ENCODE measurements at regions not wholly inside any gene's neighbourhood (a gene's known extent, or its start where the extent isn't known, plus 50 kb on each side); places are given as distances from the start of the nearest gene placed in this dataset.

DNA sequence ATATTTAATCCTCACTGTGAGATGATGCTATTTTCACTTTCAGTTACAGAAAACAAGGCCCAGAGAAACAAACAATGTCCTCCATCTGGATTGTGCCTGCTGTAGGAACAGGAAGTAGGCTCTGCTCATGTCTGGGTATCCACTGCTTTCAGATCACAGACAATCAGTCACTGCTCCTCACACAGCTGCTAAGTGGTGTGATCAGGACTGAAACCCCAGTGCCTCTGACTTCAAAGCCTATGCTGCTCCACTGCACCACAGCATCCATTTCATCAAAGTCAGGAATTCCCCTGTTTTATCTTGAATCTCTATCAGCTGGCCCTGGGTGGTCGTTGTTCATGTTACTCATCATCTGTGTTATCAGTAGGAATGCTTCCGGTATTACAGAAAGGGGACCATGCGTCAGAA, 303.8 kb upstream of the TRIB2 start:
- DNase-seq (ENCODE audit: low spot score): peak; percentile 85

DNA sequence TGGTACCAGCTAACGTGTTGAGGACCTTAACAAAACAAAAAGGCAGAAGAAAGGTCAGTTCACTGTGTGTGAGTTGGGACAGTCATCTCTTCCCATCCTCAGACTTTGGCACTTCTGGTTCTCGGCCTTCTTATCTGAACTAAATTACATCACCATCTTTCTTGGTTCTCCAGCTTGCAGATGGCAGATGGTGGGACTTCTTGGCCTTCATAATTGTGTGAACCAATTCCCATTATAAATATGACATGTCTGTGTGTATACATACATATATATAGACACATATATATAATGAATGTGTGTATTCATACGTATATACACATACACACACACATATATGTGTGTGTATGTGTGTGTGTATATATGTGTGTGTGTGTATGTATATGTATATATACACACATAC, 301.2 kb upstream of the TRIB2 start:
- no peak for DNase-seq (ENCODE audit: low spot score)

DNA sequence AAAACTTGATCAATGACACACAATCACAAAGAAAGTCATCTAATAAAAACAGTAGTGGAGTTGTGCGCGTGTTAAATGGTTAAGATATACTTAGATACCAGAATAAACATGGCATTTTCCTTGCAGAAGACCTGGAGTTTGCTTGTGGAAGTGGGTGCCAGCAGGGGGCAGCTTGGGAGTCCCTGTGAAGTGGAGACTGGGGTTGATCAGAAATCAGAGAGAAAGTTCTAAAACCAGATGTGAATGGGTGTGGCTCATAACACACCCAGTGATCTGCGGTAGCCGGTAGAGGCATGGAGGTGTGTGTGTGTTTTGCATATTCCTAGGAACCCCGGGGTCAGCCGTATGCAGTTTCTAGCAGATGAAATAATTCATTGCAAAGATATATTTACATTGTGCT, 300.1 kb upstream of the TRIB2 start:
- DNase-seq (ENCODE audit: low spot score): no peak

DNA sequence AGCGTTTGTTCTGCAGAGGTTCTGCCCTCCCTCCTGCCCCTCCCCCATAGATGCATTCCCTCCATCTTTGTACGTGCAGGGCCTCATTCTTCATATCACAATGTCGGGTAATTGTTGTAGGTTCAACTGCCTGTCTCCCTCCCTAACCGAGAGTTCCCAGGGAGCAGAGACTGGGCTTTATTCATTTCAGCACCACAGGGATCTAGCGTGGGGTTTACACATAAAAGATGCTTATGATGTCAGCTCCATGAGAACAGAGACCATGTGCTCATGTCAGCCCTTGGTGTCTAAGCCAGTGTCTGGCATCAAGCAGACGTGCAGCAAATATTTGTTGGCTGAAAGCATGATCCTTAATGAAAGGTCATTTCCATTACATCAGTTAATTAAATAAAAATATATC, 298.9 kb upstream of the TRIB2 start:
- DNase-seq (ENCODE audit: low spot score): no peak

DNA sequence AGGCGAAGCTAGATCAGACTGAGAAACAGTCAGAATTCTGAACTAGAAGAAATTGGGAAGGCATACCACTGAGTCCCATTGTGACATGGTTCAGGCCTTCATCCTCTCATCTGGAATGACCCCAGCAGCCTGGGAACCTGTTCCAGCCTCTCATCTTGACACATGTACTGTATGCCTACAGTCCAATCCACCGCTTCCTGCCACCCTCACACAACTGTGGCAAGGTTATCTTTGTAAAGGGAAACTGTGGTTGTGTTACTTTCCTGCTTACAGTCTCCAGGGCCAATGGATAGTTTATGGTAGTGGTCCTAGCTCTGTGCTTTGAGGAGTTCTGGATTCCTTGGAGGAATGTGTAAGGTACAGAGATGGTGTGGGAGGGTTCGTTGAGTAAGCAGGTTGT, 296.9 kb upstream of the TRIB2 start:
- DNase-seq (ENCODE audit: low spot score): no peak

DNA sequence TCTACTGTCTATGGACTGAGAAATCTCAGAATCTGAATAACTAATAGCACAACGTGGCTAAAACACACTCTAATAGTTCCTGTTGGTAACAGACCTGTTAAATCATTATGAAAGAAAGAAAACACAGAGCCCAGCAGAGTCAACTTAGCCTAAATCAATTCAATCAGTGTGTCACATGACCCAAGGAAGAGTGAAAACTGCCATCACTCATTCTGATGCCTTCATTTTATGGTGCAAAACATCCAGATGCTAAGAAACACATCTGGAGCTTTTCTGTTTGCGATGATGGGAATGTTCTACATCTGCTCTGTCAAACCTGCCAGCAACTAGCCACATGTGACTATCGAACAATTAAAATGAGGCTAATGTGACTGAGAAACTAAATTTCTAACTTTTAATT, 295.7 kb upstream of the TRIB2 start:
- no peak for DNase-seq (ENCODE audit: low spot score)

DNA sequence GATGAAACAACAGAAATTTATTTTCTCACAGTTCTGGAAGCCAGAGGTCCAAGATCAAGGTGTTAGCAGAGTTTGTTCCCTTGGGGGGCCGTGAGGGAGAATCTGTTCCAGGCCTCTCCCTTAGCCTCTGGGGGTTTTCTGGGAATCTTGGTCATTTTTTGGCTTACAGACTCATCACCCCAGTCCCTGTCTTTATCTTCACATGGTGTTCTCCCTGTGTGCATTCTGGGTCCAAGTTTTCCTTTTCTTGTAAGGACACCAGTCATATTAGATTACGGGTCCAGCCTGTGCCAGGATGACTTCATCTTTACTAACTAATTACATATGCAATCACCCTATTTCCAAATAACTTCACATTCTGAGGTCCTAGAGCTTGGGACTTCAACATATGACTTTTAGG, 292.5 kb upstream of the TRIB2 start:
- DNase-seq (ENCODE audit: low spot score): no peak

DNA sequence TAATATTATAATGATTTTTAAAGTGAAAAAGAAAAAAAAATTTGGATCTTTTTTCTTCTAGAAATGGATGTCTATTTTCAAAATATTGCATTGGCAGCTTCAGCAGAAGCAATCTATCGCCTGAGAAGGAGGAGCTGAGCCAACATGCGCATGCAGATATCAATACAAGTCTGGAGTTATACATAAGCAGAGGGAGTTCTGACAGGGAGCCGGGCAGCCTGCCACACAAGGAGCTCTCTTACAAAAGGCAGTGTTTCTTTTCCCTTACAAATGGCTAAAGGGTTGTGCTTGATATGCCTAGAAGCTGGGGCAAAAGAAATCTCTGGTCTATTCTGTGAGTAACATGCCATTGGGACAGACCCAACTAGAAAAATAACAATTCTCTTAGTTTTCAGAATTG, 291.9 kb upstream of the TRIB2 start:
- DNase-seq (ENCODE audit: low spot score): no peak

DNA sequence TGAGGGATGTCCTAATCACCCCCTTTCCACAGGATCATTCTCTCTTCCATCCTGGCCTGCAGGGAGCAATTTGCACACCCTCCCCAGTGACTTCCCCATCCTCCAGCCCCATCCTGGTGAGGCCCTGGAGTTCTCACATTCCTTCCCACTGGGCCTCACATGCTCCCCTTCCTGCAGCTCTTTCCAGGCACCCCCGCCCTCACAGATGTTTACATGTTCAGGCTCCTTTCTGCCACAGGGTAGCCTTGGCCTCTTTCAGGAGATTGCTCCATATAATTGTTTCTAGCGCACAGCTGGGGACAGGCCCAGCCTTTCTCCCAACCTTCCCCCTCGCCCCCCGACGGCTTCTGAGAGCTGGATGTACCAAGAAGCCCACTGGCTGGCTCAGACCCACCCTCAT, 288.4 kb upstream of the TRIB2 start:
- no peak for DNase-seq (ENCODE audit: low spot score)

DNA sequence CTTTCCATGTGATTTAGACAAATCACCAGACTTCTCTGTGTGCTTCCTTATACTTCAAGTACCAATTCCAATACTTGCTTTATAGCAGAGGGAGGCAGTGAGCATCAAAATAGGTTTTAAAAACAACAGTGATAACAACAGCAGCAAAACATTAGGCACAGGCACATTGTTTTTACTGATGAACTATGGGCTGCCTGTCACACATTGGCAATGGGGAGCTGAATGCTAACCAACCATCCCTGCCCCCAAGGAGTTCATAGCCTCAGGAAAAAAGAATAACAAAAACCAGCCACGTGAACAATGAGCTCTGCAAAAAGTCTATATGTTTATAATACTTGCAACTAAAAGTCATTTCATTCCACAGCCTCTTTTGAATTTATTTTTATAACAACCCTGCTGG, 287.9 kb upstream of the TRIB2 start:
- DNase-seq (ENCODE audit: low spot score): no peak

DNA sequence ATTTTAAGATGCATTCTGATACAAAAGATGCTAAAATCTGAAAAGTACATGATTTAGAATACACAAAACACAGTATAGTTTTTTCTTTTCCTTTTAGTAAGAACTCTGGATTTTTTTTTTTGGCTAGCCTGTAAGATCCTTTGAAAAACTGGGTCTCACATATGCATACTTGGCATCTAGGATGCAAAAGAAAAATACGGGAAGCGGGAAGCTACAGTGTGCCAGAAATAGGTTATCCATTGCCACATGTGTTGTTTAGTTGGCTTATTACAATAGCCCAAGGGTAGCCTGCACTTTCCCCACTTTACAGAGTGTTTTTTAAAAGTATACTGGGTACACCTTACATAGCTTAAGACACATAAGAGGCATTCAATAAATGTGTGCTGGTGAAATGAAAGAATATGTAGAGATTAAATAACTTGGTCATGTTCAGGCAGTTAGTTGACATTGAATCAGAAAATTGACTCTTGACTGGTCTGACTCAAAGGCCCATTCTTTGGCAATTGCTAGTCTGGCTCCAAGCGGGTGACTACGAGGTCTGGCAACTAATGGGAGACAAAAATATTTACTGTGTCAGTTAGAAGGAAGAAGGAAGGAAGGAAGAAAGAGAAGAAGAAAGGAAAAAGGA, 286.8 kb upstream of the TRIB2 start:
- no peak for DNase-seq (ENCODE audit: low spot score)

DNA sequence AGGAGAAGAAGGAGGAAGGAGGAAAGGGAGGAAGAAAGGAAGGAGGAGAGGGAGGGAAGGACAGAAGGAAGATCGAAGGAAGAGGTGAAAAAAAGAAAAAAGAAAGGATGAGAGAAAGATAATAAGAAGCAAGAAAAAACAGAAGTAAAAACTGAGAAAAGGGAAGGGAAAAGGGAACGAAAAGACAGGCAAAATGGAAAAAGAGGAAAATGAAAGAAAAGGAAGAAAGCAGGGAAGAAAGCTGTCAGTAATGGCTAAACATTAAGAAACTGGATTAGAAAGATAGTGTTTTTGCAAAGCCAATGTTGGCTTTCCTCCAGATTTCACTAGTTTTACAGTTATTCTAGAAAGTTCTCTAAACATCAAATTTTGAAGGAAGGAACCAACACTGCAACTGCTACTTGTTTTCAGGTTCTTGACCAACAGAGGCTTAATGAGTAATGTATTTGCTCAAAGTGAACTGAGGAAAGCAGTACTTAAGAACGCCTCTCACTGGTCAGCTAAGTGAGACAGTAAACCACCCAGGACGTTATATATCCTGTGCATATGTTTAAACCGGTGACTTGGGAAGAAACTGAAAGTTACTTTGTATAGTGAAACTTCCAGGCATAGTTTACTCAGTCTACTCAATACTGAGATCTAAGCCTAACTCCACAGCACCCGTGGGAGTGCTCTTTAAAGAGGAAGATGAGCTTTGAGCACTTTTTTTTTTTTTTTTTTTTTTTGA, 286.2 kb upstream of the TRIB2 start:
- no peak for DNase-seq (ENCODE audit: low spot score)

DNA sequence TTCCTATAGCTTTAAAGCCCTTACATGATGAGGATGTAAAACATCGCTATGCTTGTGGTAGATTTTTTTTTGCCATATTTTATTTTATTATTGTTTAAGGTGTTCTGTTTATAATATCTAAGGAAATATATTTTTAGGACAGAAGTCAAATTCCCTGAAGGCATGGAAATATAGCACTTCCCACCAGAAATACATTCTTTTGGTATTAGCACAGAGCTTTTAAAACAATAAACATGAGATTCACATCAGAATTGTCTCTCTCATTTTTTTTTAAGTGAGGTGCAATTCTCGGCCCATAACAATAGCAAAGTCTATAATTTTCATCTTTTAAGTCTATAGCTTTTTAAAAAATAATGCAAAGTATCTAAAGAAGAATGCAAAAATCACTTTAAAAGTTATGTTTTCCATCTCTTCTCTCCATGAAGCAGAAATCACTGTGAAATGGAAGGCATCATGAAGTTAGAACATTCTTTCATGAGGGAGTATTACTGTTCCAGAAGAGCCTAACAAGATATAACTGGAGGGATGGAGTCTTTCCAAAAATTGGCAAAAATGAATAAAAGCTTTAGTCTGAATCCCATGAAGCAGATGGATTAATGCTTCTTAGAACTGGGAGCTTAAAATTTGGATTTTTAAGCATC, 283.6 kb upstream of the TRIB2 start:
- DNase-seq (ENCODE audit: low spot score): no peak

DNA sequence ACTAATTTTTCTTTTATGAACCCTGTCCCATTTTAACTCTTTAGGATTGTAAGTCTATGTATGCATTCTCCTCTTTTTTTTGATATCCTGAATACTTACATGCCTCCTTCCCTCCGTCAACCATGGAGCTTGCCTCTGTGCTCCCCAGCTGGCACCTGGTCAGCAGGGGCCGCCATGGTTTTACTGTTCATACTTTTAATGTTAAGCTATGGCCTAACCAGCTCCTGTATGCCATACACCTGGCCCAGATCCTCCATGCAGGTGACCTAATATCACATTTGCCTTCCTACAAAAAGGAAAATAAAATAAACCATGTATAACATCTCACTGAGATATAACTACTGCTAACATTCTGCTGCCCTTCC, 283.1 kb upstream of the TRIB2 start:
- no peak for DNase-seq (ENCODE audit: low spot score)

DNA sequence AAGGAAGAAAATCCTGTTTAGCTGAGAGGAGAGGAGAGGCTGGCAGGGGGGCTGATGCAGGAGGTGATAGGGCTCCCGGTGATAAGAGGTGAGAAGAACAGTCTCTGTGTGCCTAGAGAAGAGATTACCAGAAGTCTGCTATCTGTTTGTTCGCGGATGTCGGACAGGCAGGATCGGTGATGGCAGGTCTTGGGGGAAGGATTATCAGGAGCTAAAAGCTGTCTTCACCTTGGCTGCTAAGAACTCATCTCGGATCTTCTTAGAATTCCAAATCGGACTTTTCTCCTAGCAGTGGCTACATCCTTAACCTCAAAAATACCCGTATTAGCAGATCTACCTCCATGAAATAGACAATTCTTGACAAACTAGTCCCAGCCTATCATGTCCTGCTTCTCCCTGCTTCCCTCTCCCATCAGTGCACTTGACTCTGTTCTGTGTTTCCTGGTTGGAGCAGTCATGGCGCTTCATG, 282.1 kb upstream of the TRIB2 start:
- no peak for DNase-seq (ENCODE audit: low spot score)

DNA sequence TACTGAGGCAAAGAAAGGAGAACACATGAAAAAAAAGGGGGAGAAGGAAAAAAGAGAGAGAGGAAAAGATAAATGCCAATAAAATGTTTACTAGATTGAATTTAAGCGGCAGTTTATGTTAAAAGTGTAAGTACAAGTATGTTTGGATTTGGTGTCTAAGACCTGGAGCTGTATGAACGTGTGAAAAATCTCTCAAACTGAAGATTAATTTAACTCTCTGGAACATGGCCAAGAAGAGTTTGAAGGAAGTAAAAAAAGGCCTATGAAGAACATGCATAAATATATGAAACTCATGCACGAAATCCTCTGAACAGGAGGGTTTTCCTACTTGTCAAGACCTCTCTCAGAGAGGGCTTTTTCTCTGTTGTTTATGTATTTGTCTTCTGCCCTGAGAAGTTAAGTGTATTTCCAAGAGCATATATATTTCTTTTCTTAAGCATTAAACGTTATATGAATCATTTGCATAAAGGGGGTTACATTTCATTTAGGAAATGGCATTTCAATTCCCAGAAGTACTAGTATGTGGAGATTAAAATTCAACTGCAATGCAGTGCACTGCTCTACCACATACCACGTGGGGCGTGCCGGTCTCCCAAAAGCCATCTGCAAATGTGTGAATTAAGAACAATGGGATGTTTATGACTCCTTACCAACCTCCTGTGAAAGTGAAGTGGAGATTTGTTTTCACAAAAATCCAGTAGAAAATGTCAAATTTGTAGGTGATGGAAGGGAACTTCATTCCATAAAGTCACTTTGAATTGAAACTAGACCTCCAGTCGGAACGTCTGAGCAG, 281.1 kb upstream of the TRIB2 start:
- no peak for DNase-seq (ENCODE audit: low spot score)

DNA sequence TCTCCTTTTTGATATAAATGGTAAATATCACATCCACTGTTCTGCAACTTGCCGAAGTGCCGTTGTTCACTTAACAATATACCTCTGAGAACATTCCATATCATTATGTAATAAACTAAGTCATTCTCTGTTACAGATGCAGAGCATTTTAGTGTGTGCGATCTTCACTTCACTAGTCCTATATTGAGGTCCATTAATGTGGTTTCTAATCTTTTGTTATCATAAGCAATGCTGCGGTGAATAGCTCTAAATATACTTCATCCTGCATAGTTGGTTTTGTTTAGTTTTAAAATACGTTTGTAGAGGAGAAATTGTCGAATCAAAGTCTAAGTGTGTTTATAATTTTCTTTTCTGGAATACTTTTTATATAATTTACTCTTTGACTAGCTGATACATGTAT, 280.3 kb upstream of the TRIB2 start:
- DNase-seq (ENCODE audit: low spot score): no peak

DNA sequence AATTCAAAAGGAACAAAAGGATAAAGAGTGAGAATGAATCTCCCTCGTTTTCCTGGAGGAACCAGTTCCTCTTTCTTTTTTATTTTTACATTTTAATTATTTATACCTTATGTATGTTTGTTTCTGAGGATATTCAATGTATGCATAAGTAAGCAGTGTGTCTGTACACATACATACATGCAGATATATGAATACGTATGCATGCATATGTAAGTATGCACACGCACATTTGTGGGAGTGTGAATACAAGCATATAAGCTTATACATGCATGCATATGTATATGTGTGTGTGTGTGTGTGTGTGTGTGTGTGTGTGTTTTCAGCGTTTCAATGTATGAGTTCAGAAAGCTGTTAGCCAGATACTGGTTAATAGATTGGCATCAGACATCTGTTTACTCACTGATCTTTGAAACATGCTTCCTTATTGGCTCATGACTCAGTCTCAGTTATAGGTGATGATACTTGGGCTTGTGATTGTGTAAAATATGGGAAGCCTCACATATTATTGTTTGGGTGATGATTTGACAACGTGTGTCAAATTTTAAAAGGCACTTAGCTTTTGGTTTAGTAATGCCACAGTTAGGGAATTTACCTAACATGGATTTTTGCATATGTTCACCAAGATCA, 279.7 kb upstream of the TRIB2 start:
- no peak for DNase-seq (ENCODE audit: low spot score)

DNA sequence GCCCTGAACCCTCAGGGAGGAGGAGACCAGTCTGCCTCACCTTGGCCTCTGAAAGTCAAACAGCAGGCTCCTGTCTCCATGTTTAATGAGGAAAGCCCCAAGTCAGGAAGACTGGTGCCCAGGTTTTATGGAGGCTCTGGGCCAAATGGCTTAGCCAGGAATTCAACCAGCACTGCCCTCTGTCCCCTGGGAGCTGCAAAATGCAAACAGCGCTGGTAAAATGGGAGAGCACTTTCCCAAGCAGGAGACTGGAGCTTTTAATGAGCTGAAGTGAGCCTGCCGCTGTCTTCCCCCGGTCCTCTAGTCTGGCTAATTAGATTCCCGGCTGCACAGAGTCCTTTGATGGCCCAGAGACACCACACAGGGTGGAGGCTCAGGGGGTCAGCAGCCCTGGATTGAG, 276.0 kb upstream of the TRIB2 start:
- DNase-seq (ENCODE audit: low spot score): peak; percentile 90

DNA sequence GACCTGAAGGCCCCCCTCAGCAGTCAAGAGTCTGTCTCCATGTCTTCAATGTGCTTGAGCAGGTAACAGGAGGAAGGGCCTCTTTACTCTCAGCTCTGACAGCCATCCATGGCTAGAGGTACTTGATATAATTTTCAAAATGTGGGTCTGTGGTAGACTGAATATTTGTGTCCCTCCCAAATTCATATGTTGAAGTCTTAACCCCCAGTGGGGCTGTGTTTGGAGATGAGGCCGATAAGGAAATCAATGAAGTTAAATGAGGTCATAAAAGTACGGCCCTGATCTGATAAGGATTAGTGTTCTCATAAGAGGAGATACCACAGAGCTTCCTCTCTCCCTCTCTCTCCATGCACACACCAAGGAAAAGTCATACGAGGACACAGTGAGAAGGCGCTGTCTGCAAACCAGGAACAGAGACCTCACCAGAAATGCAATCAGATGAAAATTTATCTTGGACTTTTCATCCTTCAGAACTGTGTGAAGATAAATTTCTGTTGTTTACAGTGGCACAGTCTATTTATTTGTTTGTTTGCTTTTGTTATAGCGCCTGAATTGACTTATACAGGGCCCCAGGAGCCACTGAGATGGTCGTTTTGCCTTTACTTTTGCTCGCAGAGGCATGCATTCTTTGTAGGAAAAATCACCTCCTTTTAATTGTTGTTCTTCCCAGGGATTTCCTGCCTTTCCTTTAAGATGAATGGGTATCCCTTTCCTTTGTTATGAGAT, 274.8 kb upstream of the TRIB2 start:
- DNase-seq (ENCODE audit: low spot score): peak; percentile 94

DNA sequence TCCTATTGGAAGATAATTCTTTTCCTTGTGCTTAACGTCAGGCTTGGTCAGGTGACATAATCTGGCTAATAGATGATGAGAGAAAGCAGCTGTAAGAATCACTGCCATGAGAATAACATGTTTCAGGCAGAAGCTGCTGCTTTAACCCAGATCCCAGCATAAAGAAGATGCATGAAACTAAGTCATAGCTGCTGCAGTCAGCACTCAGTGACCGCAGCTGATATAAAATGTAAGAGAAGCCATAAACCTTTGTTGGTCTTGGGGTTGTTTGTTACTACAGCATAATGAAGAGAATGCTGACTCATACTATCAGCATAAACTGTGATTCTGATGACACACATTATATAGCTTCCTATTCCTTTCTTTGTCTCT, 274.3 kb upstream of the TRIB2 start:
- DNase-seq (ENCODE audit: low spot score): peak; percentile 87
